Loucy (cell line): ENCODE measurements at regions not wholly inside any gene's neighbourhood (a gene's known extent, or its start where the extent isn't known, plus 50 kb on each side); places are given as distances from the start of the nearest gene placed in this dataset.

ENCODE experiments used
- H2AFZ ChIP-seq: fragments of 200-600 bp; sonication (generic); 2 replicates; pipeline ENCODE4 v1.6.0; 2016; ENCODE audit warnings: antibody characterized with exemption, mild to moderate bottlenecking, low read length, moderate library complexity
- H3F3A ChIP-seq: fragments of 200-600 bp; 2 replicates; pipeline ENCODE4 v1.6.0; 2016; ENCODE audit warnings: antibody characterized with exemption, low read depth, mild to moderate bottlenecking
- H3K27me3 ChIP-seq: fragments of 200-600 bp; sonication (generic); 2 replicates; pipeline ENCODE4 v1.6.1; 2014; ENCODE audit warnings: low read length, mild to moderate bottlenecking; ENCODE audit not compliant: insufficient read depth, poor library complexity, severe bottlenecking
- H3K36me3 ChIP-seq: fragments of 200-600 bp; sonication (generic); 2 replicates; pipeline ENCODE4 v1.6.1; 2016; ENCODE audit warnings: low read length; ENCODE audit not compliant: insufficient read depth
- H3K4me1 ChIP-seq: fragments of 200-600 bp; sonication (generic); 2 replicates; pipeline ENCODE4 v1.5.1; 2014; ENCODE audit warnings: low read length, mild to moderate bottlenecking; ENCODE audit not compliant: insufficient read depth, poor library complexity, severe bottlenecking
- H3K4me2 ChIP-seq: fragments of 200-600 bp; sonication (generic); 2 replicates; pipeline ENCODE4 v1.6.0; 2014; ENCODE audit warnings: antibody characterized with exemption, low read length, low read depth, mild to moderate bottlenecking; ENCODE audit not compliant: poor library complexity, severe bottlenecking
- H3K4me3 ChIP-seq: fragments of 200-600 bp; sonication (generic); 2 replicates; pipeline ENCODE4 v1.5.1; 2014; ENCODE audit warnings: low read length, mild to moderate bottlenecking, mixed read lengths; ENCODE audit not compliant: poor library complexity, severe bottlenecking
- H3K79me2 ChIP-seq: fragments of 200-600 bp; sonication (generic); 2 replicates; pipeline ENCODE4 v1.6.1; 2014; ENCODE audit warnings: low read length; ENCODE audit not compliant: insufficient read depth
- H3K9ac ChIP-seq: fragments of 200-600 bp; sonication (generic); 2 replicates; pipeline ENCODE4 v1.6.0; 2014; ENCODE audit warnings: mild to moderate bottlenecking, low read depth, low read length, moderate library complexity; ENCODE audit not compliant: poor library complexity, severe bottlenecking
- H3K9me2 ChIP-seq: fragments of 200-600 bp; sonication (generic); replicated peaks from 2 replicates; pipeline ENCODE4 v1.6.1; 2016; ENCODE audit warnings: low read depth, low read length, mixed read lengths
- H3K9me3 ChIP-seq: fragments of 200-600 bp; sonication (generic); 2 replicates; pipeline ENCODE4 v1.6.1; 2014; ENCODE audit warnings: mild to moderate bottlenecking, antibody characterized with exemption, low read length, low read depth; ENCODE audit not compliant: insufficient read depth
- H4K20me1 ChIP-seq: fragments of 200-600 bp; sonication (generic); 2 replicates; pipeline ENCODE4 v1.6.0; 2014; ENCODE audit warnings: antibody characterized with exemption, low read length, mild to moderate bottlenecking; ENCODE audit not compliant: insufficient read depth, poor library complexity, severe bottlenecking
- EZH2phosphoT487 ChIP-seq: fragments of 200-600 bp; IDR thresholded peaks from 2 replicates; pipeline ENCODE4 v1.6.1; 2018; ENCODE audit warnings: antibody characterized with exemption, mild to moderate bottlenecking, moderate library complexity, borderline replicate concordance
- TF ChIP-seq, protein P1 (sequence below): fragments of 200-600 bp; sonication (generic); conservative IDR thresholded peaks from 2 replicates; pipeline ENCODE4 v1.5.1; 2014; ENCODE audit warnings: mild to moderate bottlenecking, antibody characterized with exemption, low read length

- H3K36me3 ChIP-seq = no peaks in the 10 kb centered on the region
- H4K20me1 ChIP-seq = no peaks in the 10 kb centered on the region
- no peak overlapping the region for H3K9ac ChIP-seq
- no peaks in the 10 kb centered on the region for H3K9me3 ChIP-seq
- no peaks in the 10 kb centered on the region for H3K4me1 ChIP-seq
- no peak overlapping the region for H3K4me3 ChIP-seq
- no peaks in the 10 kb centered on the region for H3F3A ChIP-seq
- TF ChIP-seq, protein P1, sequence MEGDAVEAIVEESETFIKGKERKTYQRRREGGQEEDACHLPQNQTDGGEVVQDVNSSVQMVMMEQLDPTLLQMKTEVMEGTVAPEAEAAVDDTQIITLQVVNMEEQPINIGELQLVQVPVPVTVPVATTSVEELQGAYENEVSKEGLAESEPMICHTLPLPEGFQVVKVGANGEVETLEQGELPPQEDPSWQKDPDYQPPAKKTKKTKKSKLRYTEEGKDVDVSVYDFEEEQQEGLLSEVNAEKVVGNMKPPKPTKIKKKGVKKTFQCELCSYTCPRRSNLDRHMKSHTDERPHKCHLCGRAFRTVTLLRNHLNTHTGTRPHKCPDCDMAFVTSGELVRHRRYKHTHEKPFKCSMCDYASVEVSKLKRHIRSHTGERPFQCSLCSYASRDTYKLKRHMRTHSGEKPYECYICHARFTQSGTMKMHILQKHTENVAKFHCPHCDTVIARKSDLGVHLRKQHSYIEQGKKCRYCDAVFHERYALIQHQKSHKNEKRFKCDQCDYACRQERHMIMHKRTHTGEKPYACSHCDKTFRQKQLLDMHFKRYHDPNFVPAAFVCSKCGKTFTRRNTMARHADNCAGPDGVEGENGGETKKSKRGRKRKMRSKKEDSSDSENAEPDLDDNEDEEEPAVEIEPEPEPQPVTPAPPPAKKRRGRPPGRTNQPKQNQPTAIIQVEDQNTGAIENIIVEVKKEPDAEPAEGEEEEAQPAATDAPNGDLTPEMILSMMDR = no peak
- no peak for TF ChIP-seq EZH2phosphoT487
- no peak overlapping the region for H2AFZ ChIP-seq
- H3K9me2 ChIP-seq = no peaks in the 10 kb centered on the region
- no peak overlapping the region for H3K4me2 ChIP-seq
- no peaks in the 10 kb centered on the region for H3K79me2 ChIP-seq
- no peaks in the 10 kb centered on the region for H3K27me3 ChIP-seq
Measured at GRCh38 chr1:213661302-213661701, 326.5 kb upstream of the PROX1 start.

- TF ChIP-seq EZH2phosphoT487 = no peak
- TF ChIP-seq, protein P1 = no peak
Measured at GRCh38 chr1:213666113-213666512, 321.7 kb upstream of the PROX1 start.

DNA sequence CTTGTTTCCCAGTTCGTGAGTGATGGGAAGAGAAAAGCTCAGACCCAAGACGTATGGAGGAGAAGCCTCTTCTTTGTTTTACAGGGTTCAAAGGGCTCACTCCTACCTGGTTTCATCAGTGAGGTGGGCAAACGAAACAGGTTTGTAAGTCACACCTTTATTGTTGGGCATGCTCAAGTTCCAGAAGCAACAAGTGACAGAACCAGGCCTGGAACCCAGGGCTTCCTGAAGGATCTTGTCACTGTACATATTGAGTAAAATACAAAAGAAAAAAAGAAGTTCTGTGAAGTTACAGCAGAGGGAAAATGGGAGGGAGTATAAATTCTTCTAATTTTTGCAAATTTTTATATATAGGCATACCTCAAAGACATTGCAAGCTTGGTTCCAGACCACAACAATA lies 320.9 kb upstream of the PROX1 start:
- Histone ChIP-seq H3K9me2 (no peaks in the 10 kb centered on the region), H3K9ac (no peak overlapping the region), H3F3A (no peaks in the 10 kb centered on the region), H3K79me2 (no peaks in the 10 kb centered on the region), H3K4me1 (no peaks in the 10 kb centered on the region), H2AFZ (no peak overlapping the region), H3K36me3 (no peaks in the 10 kb centered on the region), H3K9me3 (no peaks in the 10 kb centered on the region), H3K4me2 (no peak overlapping the region), H4K20me1 (no peaks in the 10 kb centered on the region), H3K27me3 (no peaks in the 10 kb centered on the region), H3K4me3 (no peak overlapping the region)
- TF ChIP-seq EZH2phosphoT487 = no peak
- TF ChIP-seq, protein P1 = no peak

More at GRCh38 chr1:213666113-213666512, 321.7 kb upstream of the PROX1 start:
- H3K9me2 ChIP-seq = no peaks in the 10 kb centered on the region
- no peak overlapping the region for H3K4me2 ChIP-seq
- H3K36me3 ChIP-seq = no peaks in the 10 kb centered on the region
- H3K9me3 ChIP-seq = no peaks in the 10 kb centered on the region
- H4K20me1 ChIP-seq = no peaks in the 10 kb centered on the region
- H3K27me3 ChIP-seq = no peaks in the 10 kb centered on the region
- no peak overlapping the region for H3K9ac ChIP-seq
- no peaks in the 10 kb centered on the region for H3K79me2 ChIP-seq
- H3F3A ChIP-seq = no peaks in the 10 kb centered on the region
- no peak overlapping the region for H3K4me3 ChIP-seq
- no peaks in the 10 kb centered on the region for H3K4me1 ChIP-seq
- H2AFZ ChIP-seq = no peak overlapping the region
